ENCODE measurements at regions not wholly inside any gene's neighbourhood (a gene's known extent, or its start where the extent isn't known, plus 50 kb on each side); places are given as distances from the start of the nearest gene placed in this dataset.

DNA sequence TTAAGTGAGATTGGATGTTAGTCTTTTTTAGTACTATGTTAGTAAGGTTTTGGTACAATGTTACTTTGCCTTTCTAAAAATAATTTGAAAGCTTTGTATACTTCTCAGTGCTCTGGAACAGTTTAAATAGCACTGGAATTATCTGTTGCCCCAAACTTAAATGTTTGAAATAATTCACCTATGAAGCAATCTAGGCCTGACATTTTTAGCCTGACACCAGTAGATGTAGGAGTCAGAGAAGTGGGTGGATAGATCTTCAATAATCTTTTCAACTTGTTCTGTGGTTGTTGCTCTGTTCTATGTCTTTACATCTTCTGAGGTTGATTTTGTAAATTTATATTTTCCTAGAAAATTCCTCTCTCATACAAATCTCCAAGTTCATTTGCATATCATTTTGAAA lies 103.1 kb upstream of the ADGRF1 start:
- TF ChIP-seq, protein P1, sequence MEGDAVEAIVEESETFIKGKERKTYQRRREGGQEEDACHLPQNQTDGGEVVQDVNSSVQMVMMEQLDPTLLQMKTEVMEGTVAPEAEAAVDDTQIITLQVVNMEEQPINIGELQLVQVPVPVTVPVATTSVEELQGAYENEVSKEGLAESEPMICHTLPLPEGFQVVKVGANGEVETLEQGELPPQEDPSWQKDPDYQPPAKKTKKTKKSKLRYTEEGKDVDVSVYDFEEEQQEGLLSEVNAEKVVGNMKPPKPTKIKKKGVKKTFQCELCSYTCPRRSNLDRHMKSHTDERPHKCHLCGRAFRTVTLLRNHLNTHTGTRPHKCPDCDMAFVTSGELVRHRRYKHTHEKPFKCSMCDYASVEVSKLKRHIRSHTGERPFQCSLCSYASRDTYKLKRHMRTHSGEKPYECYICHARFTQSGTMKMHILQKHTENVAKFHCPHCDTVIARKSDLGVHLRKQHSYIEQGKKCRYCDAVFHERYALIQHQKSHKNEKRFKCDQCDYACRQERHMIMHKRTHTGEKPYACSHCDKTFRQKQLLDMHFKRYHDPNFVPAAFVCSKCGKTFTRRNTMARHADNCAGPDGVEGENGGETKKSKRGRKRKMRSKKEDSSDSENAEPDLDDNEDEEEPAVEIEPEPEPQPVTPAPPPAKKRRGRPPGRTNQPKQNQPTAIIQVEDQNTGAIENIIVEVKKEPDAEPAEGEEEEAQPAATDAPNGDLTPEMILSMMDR (conservative IDR thresholded peaks at IDR 0.05; ENCODE audit: low read depth, low read length) = no peak
- no peak for DNase-seq (ENCODE audit: low read depth)
- no peak overlapping the region for H3K4me3 ChIP-seq (ENCODE audit: low read depth, low read length)

DNA sequence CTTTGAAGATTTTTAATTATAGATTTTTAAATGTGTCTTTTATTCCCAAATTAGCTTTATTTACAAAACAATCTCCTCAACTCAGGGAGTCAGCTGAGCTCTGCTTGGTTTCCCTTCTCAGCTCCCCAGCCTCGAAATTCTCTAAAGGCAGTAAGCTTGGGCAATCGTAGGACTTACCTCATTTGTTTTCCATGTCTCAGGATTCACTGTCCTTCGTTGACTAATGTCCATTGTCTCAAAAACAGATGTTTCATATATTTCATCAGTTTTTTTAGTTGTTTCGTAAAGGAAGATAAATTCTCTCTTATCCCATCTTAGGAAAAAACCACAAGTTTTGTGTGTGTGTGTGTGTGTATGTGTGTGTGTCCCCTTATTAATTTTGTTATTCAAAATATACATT lies 102.2 kb upstream of the ADGRF1 start:
- DNase-seq (ENCODE audit: low read depth) = no peak
- no peak overlapping the region for H3K4me3 ChIP-seq (ENCODE audit: low read depth, low read length)
- TF ChIP-seq, protein P1 (conservative IDR thresholded peaks at IDR 0.05; ENCODE audit: low read depth, low read length) = no peak

DNA sequence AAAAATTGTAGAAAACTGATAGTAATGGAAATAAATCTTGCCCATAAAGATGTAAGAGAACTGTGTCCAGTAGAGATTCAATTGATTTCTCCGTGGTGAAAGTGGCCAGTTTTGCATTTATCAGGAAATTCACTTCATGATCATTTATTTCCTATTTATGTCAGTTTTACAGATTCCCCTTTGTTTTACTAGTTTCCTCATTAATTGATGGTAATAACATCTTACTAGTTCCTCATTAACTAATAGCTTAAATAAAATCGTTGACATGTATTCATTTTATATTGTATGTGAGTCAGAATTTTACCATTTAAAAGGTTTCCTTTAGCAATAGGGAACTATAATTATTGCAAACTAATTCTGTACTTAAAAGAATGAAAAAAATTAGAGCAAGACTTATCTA lies 99.8 kb upstream of the ADGRF1 start:
- H3K4me3 ChIP-seq (ENCODE audit: low read depth, low read length) = no peak overlapping the region
- TF ChIP-seq, protein P1 (conservative IDR thresholded peaks at IDR 0.05; ENCODE audit: low read depth, low read length) = no peak
- DNase-seq (ENCODE audit: low read depth) = no peak

DNA sequence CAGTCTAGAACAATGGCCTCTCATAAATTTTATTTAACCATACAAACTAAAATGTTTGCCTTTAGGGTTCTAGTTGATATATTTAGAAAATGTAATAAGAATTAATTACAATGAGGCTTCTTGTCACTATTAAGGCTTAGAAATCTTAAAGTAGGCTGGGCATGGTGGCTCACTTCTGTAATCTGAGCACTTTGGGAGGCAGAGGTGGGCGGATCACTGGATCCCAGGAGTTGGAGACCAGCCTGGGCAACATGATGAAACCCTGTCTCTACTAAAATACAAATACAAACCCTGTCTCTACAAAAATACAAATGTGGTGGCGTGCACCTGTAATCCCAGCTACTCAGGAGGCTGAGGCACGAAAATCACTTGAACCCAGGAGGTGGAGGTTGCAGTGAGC lies 99.0 kb upstream of the ADGRF1 start:
- DNase-seq (ENCODE audit: low read depth) = no peak
- no peak overlapping the region for H3K4me3 ChIP-seq (ENCODE audit: low read depth, low read length)
- TF ChIP-seq, protein P1 (conservative IDR thresholded peaks at IDR 0.05; ENCODE audit: low read depth, low read length) = no peak

DNA sequence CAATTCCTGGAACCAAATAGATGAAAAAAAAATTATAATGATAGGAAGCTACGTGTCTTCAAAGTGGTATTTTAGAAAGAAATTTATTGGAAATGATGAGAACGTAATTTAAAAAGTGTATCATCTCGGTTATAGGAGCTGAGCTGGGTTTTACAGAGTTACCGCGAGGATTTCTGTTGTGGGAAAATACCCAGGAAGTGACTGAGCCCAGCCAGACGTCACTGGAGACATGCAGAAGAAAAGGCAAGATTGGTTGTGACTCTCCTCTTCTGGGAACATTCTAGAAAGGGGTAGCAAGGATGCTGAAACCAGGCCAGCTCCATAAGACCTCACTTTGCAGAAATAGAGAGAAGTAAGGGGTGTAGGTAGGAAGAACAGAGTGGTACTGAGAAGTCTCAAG lies 95.9 kb upstream of the ADGRF1 start:
- no peak for DNase-seq (ENCODE audit: low read depth)
- TF ChIP-seq, protein P1 (conservative IDR thresholded peaks at IDR 0.05; ENCODE audit: low read depth, low read length) = no peak
- no peak overlapping the region for H3K4me3 ChIP-seq (ENCODE audit: low read depth, low read length)

DNA sequence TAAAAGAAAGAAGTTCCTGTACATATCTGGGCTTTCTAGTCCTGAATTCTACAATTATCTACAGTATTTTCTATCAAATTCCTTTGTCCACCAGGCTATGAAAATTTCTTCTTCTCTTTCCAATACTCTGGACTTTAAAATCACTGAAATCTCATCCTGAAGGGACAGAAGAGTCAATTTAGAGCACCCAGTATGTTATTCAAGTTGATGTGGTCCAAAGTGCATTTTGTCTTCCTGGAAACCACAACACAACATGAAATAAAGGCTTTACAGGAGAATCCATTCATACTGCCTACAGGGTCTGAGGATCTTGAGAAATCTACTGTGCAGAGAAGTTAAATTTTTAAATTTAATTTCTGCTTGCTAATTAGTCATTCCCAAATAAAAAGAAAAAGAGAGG lies 94.9 kb upstream of the ADGRF1 start:
- no peak overlapping the region for H3K4me3 ChIP-seq (ENCODE audit: low read depth, low read length)
- DNase-seq (ENCODE audit: low read depth) = no peak
- TF ChIP-seq, protein P1 (conservative IDR thresholded peaks at IDR 0.05; ENCODE audit: low read depth, low read length) = no peak

DNA sequence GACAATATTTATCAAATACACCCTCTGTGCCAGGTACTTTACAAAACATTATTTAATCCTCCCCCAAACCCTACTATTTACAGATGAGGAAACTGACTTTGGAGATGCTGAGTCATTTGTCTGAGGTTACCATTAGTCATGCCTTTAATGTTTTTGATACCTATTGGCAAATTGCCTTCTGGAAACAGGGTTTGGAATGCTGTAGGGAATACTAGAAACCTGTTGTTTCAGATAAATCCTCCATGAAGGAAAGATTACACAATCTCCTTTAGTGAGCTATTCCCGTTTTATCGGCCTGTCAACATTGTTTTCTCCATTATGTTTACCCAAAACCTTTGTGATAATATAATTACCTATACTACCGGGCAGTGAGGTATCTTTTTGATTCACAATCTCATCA lies 93.6 kb upstream of the ADGRF1 start:
- H3K4me3 ChIP-seq (ENCODE audit: low read depth, low read length) = no peak overlapping the region
- peak; percentile 98 for DNase-seq (ENCODE audit: low read depth)
- TF ChIP-seq, protein P1 (conservative IDR thresholded peaks at IDR 0.05; ENCODE audit: low read depth, low read length) = no peak
